ENCODE measurements at regions not wholly inside any gene's neighbourhood (a gene's known extent, or its start where the extent isn't known, plus 50 kb on each side); places are given as distances from the start of the nearest gene placed in this dataset.

- Histone ChIP-seq H3K27ac (ENCODE audit: low read depth in 2 of 2, low read length in 1 of 2) (no peak overlapping the region), H3K27me3 (ENCODE audit: insufficient read depth) (no peaks in the 10 kb centered on the region), H2AFZ (ENCODE audit: low read depth) (no peak overlapping the region), H3K79me2 (ENCODE audit: insufficient read depth) (no peaks in the 10 kb centered on the region), H3K9me2 (no peaks in the 10 kb centered on the region), H3K4me2 (no peak overlapping the region), H4K20me1 (ENCODE audit: insufficient read depth) (no peaks in the 10 kb centered on the region), H3K4me3 (ENCODE audit: low read depth in 2 of 2, low read length in 1 of 2) (no peak overlapping the region), H3K36me3 (replicated peaks in 1 of 2; ENCODE audit: control insufficient read depth in 1 of 2, insufficient read depth in 2 of 2, low read length in 1 of 2) (no peaks in the 10 kb centered on the region), H3K9me3 (no peaks in the 10 kb centered on the region), H3K4me1 (ENCODE audit: control insufficient read depth in 1 of 2, insufficient read depth in 2 of 2, low read depth in 1 of 2, low read length in 1 of 2) (no peaks in the 10 kb centered on the region; a peak in 1 of 4 replicates), H3F3A (replicated peaks; ENCODE audit: insufficient read depth) (no peaks in the 10 kb centered on the region), H3K9ac (no peak overlapping the region)
- ChIA-PET CTCF (no interaction called here), POLR2A (no interaction called here)
- WGBS (ENCODE audit: low lambda C conversion rate) = 7% methylated on average over 5 of the region's 12 CpGs
- TF ChIP-seq USF2 (IDR thresholded peaks at IDR 0.05; ENCODE audit: borderline replicate concordance, low read depth, low read length) (no peak), TCF12 (IDR thresholded peaks at IDR 0.05) (no peak), RAD21 (IDR thresholded peaks at IDR 0.05; ENCODE audit: low read length) (no peak), EZH2phosphoT487 (IDR thresholded peaks at IDR 0.05; ENCODE audit: borderline replicate concordance, low read depth) (no peak), RXRA (IDR thresholded peaks at IDR 0.05; ENCODE audit: borderline replicate concordance, low read depth) (no peak)
- DNase-seq = no peak
Measured at GRCh38 chr11:71349627-71350026, 97.2 kb upstream of the SHANK2 start.

- H3K9ac ChIP-seq = no peak overlapping the region
- no peaks in the 10 kb centered on the region for H4K20me1 ChIP-seq (ENCODE audit: insufficient read depth)
- H3K27me3 ChIP-seq (ENCODE audit: insufficient read depth) = no peaks in the 10 kb centered on the region
- CTCF ChIA-PET = interaction anchor here (1.0 to 1.7 kb wide), 2 partner anchors 23 to 257 kb away, joined by 4 to 10 read pairs; no protein-coding TSS in a partner anchor
- TF ChIP-seq TAF1 (IDR thresholded peaks at IDR 0.05; ENCODE audit: borderline replicate concordance, low read depth, low read length) (no peak), RFX5 (IDR thresholded peaks at IDR 0.05; ENCODE audit: low read length) (no peak), POLR2AphosphoS5 (IDR thresholded peaks at IDR 0.05; ENCODE audit: low read depth, low read length) (no peak), TCF12 (IDR thresholded peaks at IDR 0.05) (no peak), FOXJ3 (CRISPR knock-in tag; IDR thresholded peaks at IDR 0.05) (no peak), GABPA (IDR thresholded peaks at IDR 0.05; ENCODE audit: low read depth) (no peak), USF1 (IDR thresholded peaks at IDR 0.05; ENCODE audit: borderline replicate concordance, low read depth) (no peak), FOXM1 (IDR thresholded peaks at IDR 0.05; ENCODE audit: low read depth) (no peak), ELF1 (IDR thresholded peaks at IDR 0.05) (no peak), YY1 (IDR thresholded peaks at IDR 0.05; ENCODE audit: low read depth) (no peak), MAX (IDR thresholded peaks at IDR 0.05; ENCODE audit: low read depth) (no peak), NRF1 (IDR thresholded peaks at IDR 0.05; ENCODE audit: low read depth, low read length) (no peak), MEF2A (IDR thresholded peaks at IDR 0.05; ENCODE audit: borderline replicate concordance, low read depth) (no peak), RCOR1 (IDR thresholded peaks at IDR 0.05; ENCODE audit: low read length) (no peak), EP300 (IDR thresholded peaks at IDR 0.05; ENCODE audit: borderline replicate concordance in 1 of 2, low read depth in 1 of 2, low read length in 1 of 2) (no peak)
- H3K9me3 ChIP-seq = no peaks in the 10 kb centered on the region
- H2AFZ ChIP-seq (ENCODE audit: low read depth) = no peak overlapping the region
- no peak overlapping the region for H3K4me3 ChIP-seq (ENCODE audit: low read depth in 2 of 2, low read length in 1 of 2)
- no peaks in the 10 kb centered on the region for H3K79me2 ChIP-seq (ENCODE audit: insufficient read depth)
- no peaks in the 10 kb centered on the region for H3F3A ChIP-seq (replicated peaks; ENCODE audit: insufficient read depth)
- 28% methylated on average over 11 of the region's 11 CpGs for WGBS (ENCODE audit: low lambda C conversion rate)
- H3K36me3 ChIP-seq (replicated peaks in 1 of 2; ENCODE audit: control insufficient read depth in 1 of 2, insufficient read depth in 2 of 2, low read length in 1 of 2) = no peaks in the 10 kb centered on the region
- H3K4me1 ChIP-seq (ENCODE audit: control insufficient read depth in 1 of 2, insufficient read depth in 2 of 2, low read depth in 1 of 2, low read length in 1 of 2) = no peaks in the 10 kb centered on the region; a peak in 1 of 4 replicates
- POLR2A ChIA-PET = no interaction called here
- no peak overlapping the region for H3K27ac ChIP-seq (ENCODE audit: low read depth in 2 of 2, low read length in 1 of 2)
- H3K4me2 ChIP-seq = no peak overlapping the region
- DNase-seq = no peak
- no peaks in the 10 kb centered on the region for H3K9me2 ChIP-seq
Measured at GRCh38 chr11:71343828-71344400, 91.5 kb upstream of the SHANK2 start.

Data from SK-N-SH (cell line).